Suprapubic skin (tissue), 4 donors: ENCODE measurements at regions not wholly inside any gene's neighbourhood (a gene's known extent, or its start where the extent isn't known, plus 50 kb on each side); places are given as distances from the start of the nearest gene placed in this dataset.
"Not testable (repeated sequence)": the region's sequence is repeated elsewhere in the genome, so short reads cannot be mapped to it uniquely, and the experiment has no call there.

ENCODE experiments used
- DNase-seq, 2 donors: peaks; one replicate each; pipeline ENCODE4 v3.0.0-alpha.2; 2019; ENCODE audit warnings: low spot score in 2 of 2
- H3K27ac ChIP-seq: fragments of 200-600 bp; sonication (generic); one replicate; pipeline ENCODE4 v1.5.1; 2019
- H3K27me3 ChIP-seq: fragments of 200-600 bp; sonication (generic); one replicate; pipeline ENCODE4 v1.5.1; 2019
- H3K36me3 ChIP-seq: fragments of 200-600 bp; sonication (generic); one replicate; pipeline ENCODE4 v1.5.1; 2019
- H3K4me1 ChIP-seq: fragments of 200-600 bp; sonication (generic); one replicate; pipeline ENCODE4 v1.5.1; 2019
- H3K4me3 ChIP-seq: fragments of 200-600 bp; sonication (generic); one replicate; pipeline ENCODE4 v1.5.1; 2019; ENCODE audit warnings: mild to moderate bottlenecking
- H3K9me3 ChIP-seq: fragments of 200-600 bp; sonication (generic); one replicate; pipeline ENCODE4 v1.5.1; 2019
- EP300 ChIP-seq: sonication (generic); formaldehyde crosslinking; IDR thresholded peaks from one replicate; pipeline ENCODE4 v1.6.1; 2017; ENCODE audit warnings: antibody characterized with exemption
- POLR2A ChIP-seq, 2 donors: fragments of 450-650 bp; IDR thresholded peaks; one replicate each; pipeline ENCODE4 v1.6.1; 2017; ENCODE audit warnings: antibody characterized with exemption in 2 of 2, mild to moderate bottlenecking in 2 of 2, moderate library complexity in 2 of 2
- POLR2AphosphoS5 ChIP-seq, 3 donors: sonication (generic); formaldehyde crosslinking; IDR thresholded peaks; one replicate each; pipeline ENCODE4 v1.6.1; 2017; ENCODE audit warnings: antibody characterized with exemption in 3 of 3
- WGBS: methylation state at CpG from one replicate; pipeline ENCODE4 v1.1.5; 2018; 5-methylcytosine and 5-hydroxymethylcytosine counted together
- TF ChIP-seq, protein P1 (sequence below), 2 donors: fragments of 200-600 bp in 1 of 2; fragments of 450-650 bp in 1 of 2; sonication (generic) in 1 of 2; IDR thresholded peaks; one replicate each; pipeline ENCODE4 v1.5.1; 2016 to 2019; ENCODE audit warnings: antibody characterized with exemption in 2 of 2, mild to moderate bottlenecking in 1 of 2, moderate library complexity in 1 of 2

DNA sequence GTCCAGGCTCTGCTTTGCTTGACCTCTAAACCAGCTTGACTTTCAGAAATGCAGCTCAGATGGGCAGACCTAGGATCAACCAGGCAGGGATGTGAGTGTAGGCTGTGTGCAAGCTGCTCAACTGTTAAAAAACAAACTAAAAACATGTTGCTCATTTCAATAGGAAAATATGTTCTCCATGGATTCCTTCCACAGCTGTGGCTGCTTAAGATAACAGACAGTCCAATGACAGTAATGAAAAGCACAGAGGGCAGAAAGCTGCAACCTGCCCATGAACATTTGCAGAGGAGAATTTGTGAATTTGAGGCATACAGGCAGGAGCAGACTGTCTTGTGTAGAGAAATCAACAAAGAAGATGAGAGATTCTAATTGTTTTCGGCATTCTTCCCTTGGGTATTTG, 534.2 kb downstream of the CCSER2 start:
- no peak for TF ChIP-seq EP300
- no peak for TF ChIP-seq POLR2AphosphoS5 (IDR thresholded peaks at IDR 0.05)
- TF ChIP-seq, protein P1, sequence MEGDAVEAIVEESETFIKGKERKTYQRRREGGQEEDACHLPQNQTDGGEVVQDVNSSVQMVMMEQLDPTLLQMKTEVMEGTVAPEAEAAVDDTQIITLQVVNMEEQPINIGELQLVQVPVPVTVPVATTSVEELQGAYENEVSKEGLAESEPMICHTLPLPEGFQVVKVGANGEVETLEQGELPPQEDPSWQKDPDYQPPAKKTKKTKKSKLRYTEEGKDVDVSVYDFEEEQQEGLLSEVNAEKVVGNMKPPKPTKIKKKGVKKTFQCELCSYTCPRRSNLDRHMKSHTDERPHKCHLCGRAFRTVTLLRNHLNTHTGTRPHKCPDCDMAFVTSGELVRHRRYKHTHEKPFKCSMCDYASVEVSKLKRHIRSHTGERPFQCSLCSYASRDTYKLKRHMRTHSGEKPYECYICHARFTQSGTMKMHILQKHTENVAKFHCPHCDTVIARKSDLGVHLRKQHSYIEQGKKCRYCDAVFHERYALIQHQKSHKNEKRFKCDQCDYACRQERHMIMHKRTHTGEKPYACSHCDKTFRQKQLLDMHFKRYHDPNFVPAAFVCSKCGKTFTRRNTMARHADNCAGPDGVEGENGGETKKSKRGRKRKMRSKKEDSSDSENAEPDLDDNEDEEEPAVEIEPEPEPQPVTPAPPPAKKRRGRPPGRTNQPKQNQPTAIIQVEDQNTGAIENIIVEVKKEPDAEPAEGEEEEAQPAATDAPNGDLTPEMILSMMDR (IDR thresholded peaks at IDR 0.05), result no peak
- no peak for TF ChIP-seq POLR2A (IDR thresholded peaks at IDR 0.05)
- DNase-seq, result no peak
- Histone ChIP-seq H3K9me3 (no peaks in the 10 kb centered on the region), H3K27me3 (no peaks in the 10 kb centered on the region), H3K4me1 (no peaks in the 10 kb centered on the region), H3K27ac (no peak overlapping the region), H3K36me3 (no peaks in the 10 kb centered on the region), H3K4me3 (no peak overlapping the region)
- 73% methylated on average over 1 of the region's 1 CpG for WGBS

DNA sequence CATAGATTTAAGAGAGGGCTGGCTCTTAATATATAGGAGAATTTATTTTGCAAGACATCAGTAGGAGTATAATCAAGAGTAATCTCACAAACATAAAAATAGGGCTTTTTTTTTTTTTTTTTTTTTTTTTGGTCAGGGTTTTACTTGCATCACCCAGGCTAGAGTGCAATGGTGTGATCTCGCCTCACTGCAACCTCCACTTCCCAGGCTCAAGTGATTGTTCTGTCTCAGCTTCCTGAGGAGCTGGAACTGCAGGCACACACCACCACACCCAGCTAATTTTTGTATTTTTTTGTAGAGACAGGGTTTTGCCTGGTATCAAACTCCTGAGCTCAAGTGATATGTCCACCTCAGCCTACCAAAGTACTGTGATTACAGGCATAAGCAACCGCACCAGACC, 535.3 kb downstream of the CCSER2 start:
- Histone ChIP-seq H3K9me3 (no peaks in the 10 kb centered on the region), H3K36me3 (no peaks in the 10 kb centered on the region), H3K4me1 (no peaks in the 10 kb centered on the region), H3K27me3 (no peaks in the 10 kb centered on the region), H3K4me3 (no peak overlapping the region), H3K27ac (no peak overlapping the region)
- no peak for DNase-seq
- TF ChIP-seq, protein P1 (IDR thresholded peaks at IDR 0.05), result no peak
- TF ChIP-seq EP300, result no peak
- TF ChIP-seq POLR2A (IDR thresholded peaks at IDR 0.05), result no peak
- no peak for TF ChIP-seq POLR2AphosphoS5 (IDR thresholded peaks at IDR 0.05)
- 85% methylated on average over 2 of the region's 2 CpGs for WGBS

DNA sequence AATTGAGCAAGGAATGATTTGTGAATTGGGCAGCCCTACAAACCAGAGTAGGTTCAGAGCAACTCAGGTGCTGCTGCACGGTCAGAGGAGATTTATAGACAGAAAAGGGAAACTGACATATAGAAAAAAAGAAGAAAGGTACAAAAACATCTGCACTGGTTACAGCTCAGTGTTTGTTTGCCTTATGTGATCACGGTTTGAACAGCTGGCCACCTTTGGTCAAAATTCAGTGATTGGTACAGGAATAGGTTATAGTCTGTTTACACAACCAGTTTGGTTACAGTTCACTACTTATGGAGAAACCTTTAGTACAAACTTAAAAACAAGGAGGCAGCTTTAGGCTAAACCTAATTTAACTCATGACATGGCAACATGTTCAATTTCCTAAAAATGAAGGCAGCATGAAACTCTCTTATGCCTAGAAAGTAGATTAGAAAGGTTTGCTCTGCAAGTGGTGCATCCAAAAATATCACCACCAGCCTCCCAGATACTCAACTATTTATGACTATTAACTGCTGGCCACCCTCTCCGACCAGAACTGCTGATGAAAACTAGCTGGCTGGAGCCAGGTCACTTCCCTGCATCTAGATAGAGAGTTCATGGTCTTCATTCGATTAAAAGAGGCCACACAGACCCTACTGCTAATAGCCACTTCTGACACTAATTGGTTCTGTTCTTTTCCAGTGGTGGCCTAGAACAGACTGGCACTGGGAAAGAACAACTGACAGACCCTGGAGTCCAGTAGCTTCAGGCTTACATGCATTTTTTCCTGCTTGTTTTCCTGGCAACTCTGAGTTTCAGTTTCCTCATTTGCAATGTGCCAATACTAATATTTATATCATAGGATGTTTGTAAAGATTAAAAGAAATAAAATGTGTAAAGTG, 548.0 kb downstream of the CCSER2 start:
- Histone ChIP-seq H3K27ac (no peak overlapping the region), H3K4me1 (no peaks in the 10 kb centered on the region), H3K27me3 (no peaks in the 10 kb centered on the region), H3K36me3 (no peaks in the 10 kb centered on the region), H3K4me3 (no peak overlapping the region), H3K9me3 (no peaks in the 10 kb centered on the region)
- no peak for DNase-seq
- TF ChIP-seq, protein P1 (IDR thresholded peaks at IDR 0.05), result no peak
- no peak for TF ChIP-seq POLR2AphosphoS5 (IDR thresholded peaks at IDR 0.05)
- TF ChIP-seq EP300, result no peak
- no peak for TF ChIP-seq POLR2A (IDR thresholded peaks at IDR 0.05)
- 74% methylated on average over 4 of the region's 4 CpGs for WGBS

DNA sequence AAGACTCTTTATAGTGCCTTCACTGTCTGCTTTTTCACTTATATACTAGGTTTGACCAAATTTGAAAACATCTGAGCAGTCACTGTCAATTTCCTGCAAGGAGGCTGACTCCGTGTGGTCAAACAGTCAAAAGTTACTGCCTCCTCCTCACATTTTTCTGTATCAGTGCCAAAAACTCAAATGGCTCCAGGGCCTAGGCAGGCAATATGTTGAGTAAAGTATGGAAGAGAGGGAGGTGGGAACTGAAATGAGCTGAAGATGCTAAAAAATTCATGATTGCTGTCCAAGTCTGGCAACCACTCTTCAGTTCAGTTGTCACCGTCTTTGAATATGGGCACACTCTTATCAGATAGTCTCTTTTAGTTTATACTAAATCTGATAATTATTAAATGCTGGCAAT, 551.6 kb downstream of the CCSER2 start:
- no peaks in the 10 kb centered on the region for H3K27me3 ChIP-seq
- no peak overlapping the region for H3K4me3 ChIP-seq
- WGBS, result 69% methylated on average over 2 of the region's 2 CpGs
- no peak for TF ChIP-seq POLR2A (IDR thresholded peaks at IDR 0.05)
- no peak for TF ChIP-seq POLR2AphosphoS5 (IDR thresholded peaks at IDR 0.05)
- TF ChIP-seq EP300, result no peak
- TF ChIP-seq, protein P1 (IDR thresholded peaks at IDR 0.05), result no peak
- no peaks in the 10 kb centered on the region for H3K36me3 ChIP-seq
- no peaks in the 10 kb centered on the region for H3K4me1 ChIP-seq
- no peak for DNase-seq
- H3K9me3 ChIP-seq, result no peaks in the 10 kb centered on the region
- H3K27ac ChIP-seq, result no peak overlapping the region

DNA sequence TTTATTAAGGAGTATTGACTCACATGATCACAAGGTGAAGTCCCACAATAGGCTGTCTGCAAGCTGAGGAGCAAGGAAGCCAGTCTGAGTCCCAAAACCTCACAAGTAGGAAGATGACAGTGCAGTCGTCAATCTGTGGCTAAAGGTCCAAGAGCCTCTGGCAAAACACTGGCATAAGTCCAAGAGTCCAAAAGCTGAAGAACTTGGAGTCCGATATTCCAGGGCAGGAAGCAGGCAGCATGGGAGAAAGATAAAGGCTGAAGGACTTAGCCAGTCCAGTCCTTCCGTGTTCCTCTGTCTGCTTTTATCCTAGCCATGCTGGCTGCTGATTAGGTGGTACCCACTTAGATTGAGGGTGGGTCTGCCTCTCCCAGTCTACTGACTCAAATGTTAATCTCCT, 553.3 kb downstream of the CCSER2 start:
- H3K27me3 ChIP-seq, H3K4me1 ChIP-seq, H3K27ac ChIP-seq, H3K4me3 ChIP-seq, H3K9me3 ChIP-seq, H3K36me3 ChIP-seq, DNase-seq: not testable (repeated sequence)
- 81% methylated on average over 3 of the region's 3 CpGs for WGBS
